C4-2B (cell line): ENCODE measurements at regions not wholly inside any gene's neighbourhood (a gene's known extent, or its start where the extent isn't known, plus 50 kb on each side); places are given as distances from the start of the nearest gene placed in this dataset.

Experiments
- ZFX ChIP-seq: fragments of 450-650 bp; IDR thresholded peaks from 2 replicates; pipeline ENCODE4 v1.6.1; 2017
- TF ChIP-seq, protein P1 (sequence below): fragments of 450-650 bp; conservative IDR thresholded peaks from 2 replicates; pipeline ENCODE4 v1.5.1; 2017; ENCODE audit warnings: mild to moderate bottlenecking

GRCh38 chr3:117298273-117298672, 588.7 kb downstream of the TUSC7 start:
- TF ChIP-seq, protein P1, sequence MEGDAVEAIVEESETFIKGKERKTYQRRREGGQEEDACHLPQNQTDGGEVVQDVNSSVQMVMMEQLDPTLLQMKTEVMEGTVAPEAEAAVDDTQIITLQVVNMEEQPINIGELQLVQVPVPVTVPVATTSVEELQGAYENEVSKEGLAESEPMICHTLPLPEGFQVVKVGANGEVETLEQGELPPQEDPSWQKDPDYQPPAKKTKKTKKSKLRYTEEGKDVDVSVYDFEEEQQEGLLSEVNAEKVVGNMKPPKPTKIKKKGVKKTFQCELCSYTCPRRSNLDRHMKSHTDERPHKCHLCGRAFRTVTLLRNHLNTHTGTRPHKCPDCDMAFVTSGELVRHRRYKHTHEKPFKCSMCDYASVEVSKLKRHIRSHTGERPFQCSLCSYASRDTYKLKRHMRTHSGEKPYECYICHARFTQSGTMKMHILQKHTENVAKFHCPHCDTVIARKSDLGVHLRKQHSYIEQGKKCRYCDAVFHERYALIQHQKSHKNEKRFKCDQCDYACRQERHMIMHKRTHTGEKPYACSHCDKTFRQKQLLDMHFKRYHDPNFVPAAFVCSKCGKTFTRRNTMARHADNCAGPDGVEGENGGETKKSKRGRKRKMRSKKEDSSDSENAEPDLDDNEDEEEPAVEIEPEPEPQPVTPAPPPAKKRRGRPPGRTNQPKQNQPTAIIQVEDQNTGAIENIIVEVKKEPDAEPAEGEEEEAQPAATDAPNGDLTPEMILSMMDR, result no peak
- TF ChIP-seq ZFX, result no peak
